ENCODE measurements at regions not wholly inside any gene's neighbourhood (a gene's known extent, or its start where the extent isn't known, plus 50 kb on each side); places are given as distances from the start of the nearest gene placed in this dataset.

GRCh38 chr13:66009241-66009640 lies 1220.9 kb downstream of the PCDH9 start:
- TF ChIP-seq, protein P1, sequence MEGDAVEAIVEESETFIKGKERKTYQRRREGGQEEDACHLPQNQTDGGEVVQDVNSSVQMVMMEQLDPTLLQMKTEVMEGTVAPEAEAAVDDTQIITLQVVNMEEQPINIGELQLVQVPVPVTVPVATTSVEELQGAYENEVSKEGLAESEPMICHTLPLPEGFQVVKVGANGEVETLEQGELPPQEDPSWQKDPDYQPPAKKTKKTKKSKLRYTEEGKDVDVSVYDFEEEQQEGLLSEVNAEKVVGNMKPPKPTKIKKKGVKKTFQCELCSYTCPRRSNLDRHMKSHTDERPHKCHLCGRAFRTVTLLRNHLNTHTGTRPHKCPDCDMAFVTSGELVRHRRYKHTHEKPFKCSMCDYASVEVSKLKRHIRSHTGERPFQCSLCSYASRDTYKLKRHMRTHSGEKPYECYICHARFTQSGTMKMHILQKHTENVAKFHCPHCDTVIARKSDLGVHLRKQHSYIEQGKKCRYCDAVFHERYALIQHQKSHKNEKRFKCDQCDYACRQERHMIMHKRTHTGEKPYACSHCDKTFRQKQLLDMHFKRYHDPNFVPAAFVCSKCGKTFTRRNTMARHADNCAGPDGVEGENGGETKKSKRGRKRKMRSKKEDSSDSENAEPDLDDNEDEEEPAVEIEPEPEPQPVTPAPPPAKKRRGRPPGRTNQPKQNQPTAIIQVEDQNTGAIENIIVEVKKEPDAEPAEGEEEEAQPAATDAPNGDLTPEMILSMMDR (IDR thresholded peaks at IDR 0.05): no peak
- TF ChIP-seq POLR2AphosphoS5 (IDR thresholded peaks at IDR 0.05) (no peak), POLR2A (IDR thresholded peaks at IDR 0.05) (no peak), EP300 (IDR thresholded peaks at IDR 0.05) (no peak)

All from suprapubic skin (tissue), 4 donors.